HG02678 (cell line): ENCODE measurements at regions not wholly inside any gene's neighbourhood (a gene's known extent, or its start where the extent isn't known, plus 50 kb on each side); places are given as distances from the start of the nearest gene placed in this dataset.
"Not testable (repeated sequence)": the region's sequence is repeated elsewhere in the genome, so short reads cannot be mapped to it uniquely, and the experiment has no call there.

Experiments used
- ATAC-seq: cut with Tn5 transposase; IDR thresholded peaks from one replicate; pipeline ENCODE4 v1.9.1; 2021; ENCODE audit warnings: mild to moderate bottlenecking, moderate library complexity; ENCODE audit not compliant: unreplicated experiment

GRCh38 chr16:13453325-13453724 is 466.6 kb upstream of the ERCC4 start:
- no peak for ATAC-seq

GRCh38 chr16:13453938-13454553 is 465.9 kb upstream of the ERCC4 start:
- no peak for ATAC-seq

- ATAC-seq, result no peak
These were observed 456.3 kb upstream of the ERCC4 start for GRCh38 chr16:13463619-13464018.

GRCh38 chr16:13471036-13471435 is 448.9 kb upstream of the ERCC4 start:
- no peak for ATAC-seq

- no peak for ATAC-seq
These were observed 441.0 kb upstream of the ERCC4 start for GRCh38 chr16:13478991-13479390.

- ATAC-seq, result no peak
These were observed 440.4 kb upstream of the ERCC4 start for GRCh38 chr16:13479549-13479948.

GRCh38 chr16:13480801-13481200 is 439.2 kb upstream of the ERCC4 start:
- no peak for ATAC-seq

GRCh38 chr16:13483121-13483520 is 436.8 kb upstream of the ERCC4 start:
- no peak for ATAC-seq

- ATAC-seq, result not testable (repeated sequence)
These were observed 430.5 kb upstream of the ERCC4 start for GRCh38 chr16:13489416-13489815.

- no peak for ATAC-seq
These were observed 427.9 kb upstream of the ERCC4 start for GRCh38 chr16:13492046-13492445.

- ATAC-seq, result no peak
These were observed 415.9 kb upstream of the ERCC4 start for GRCh38 chr16:13503960-13504635.

- no peak for ATAC-seq
These were observed 412.4 kb upstream of the ERCC4 start for GRCh38 chr16:13507530-13507929.

- ATAC-seq, result no peak
These were observed 409.4 kb upstream of the ERCC4 start for GRCh38 chr16:13510425-13511151.

- ATAC-seq, result no peak
These were observed 402.1 kb upstream of the ERCC4 start for GRCh38 chr16:13517841-13518240.

- ATAC-seq, result no peak
These were observed 400.1 kb upstream of the ERCC4 start for GRCh38 chr16:13519871-13520270.

- no peak for ATAC-seq
These were observed 398.6 kb upstream of the ERCC4 start for GRCh38 chr16:13521356-13521755.

- ATAC-seq, result no peak
These were observed 392.6 kb upstream of the ERCC4 start for GRCh38 chr16:13527332-13527731.

GRCh38 chr16:13528691-13529090 is 391.3 kb upstream of the ERCC4 start:
- ATAC-seq, result no peak

- no peak for ATAC-seq
These were observed 390.6 kb upstream of the ERCC4 start for GRCh38 chr16:13529193-13529982.

GRCh38 chr16:13540771-13541170 is 379.2 kb upstream of the ERCC4 start:
- no peak for ATAC-seq

GRCh38 chr16:13542284-13542683 is 377.7 kb upstream of the ERCC4 start:
- no peak for ATAC-seq
